Coronary artery (tissue), 2 donors: ENCODE measurements at regions not wholly inside any gene's neighbourhood (a gene's known extent, or its start where the extent isn't known, plus 50 kb on each side); places are given as distances from the start of the nearest gene placed in this dataset.

Experiments used
- DNase-seq: peaks from one replicate; pipeline ENCODE4 v3.0.0-alpha.2; 2017; ENCODE audit warnings: low spot score
- H3K27ac ChIP-seq, 2 donors: fragments of 200-600 bp; sonication (generic); one replicate each; pipeline ENCODE4 v1.5.1; 2016 to 2019
- H3K4me3 ChIP-seq: fragments of 200-600 bp; sonication (generic); 2 replicates; pipeline ENCODE4 v1.5.1; 2016; ENCODE audit warnings: mild to moderate bottlenecking, moderate library complexity
- TF ChIP-seq, protein P1 (sequence below): fragments of 200-600 bp; sonication (generic); IDR thresholded peaks from one replicate; pipeline ENCODE4 v1.5.1; 2019; ENCODE audit warnings: antibody characterized with exemption

DNA sequence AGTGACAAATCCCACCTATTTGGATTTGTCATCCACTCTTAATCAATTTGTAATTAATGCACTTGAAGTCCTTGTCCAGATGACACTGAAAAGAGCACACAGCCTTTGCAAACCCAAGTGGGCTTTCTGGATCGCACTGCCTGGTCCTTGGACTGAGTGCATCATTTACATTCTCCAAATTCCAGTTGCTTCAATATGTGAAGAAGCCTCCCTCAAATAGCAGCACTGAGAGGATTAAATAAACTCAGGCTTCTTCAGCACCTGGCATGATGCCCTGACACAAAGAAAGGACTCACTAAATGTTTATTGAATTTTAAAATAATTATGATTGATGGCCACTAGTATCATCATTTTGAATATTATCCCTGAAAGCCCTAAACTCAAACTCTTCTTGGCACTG, 496.5 kb downstream of the VRK1 start:
- Histone ChIP-seq H3K27ac (no peak overlapping the region), H3K4me3 (no peak overlapping the region)
- TF ChIP-seq, protein P1, sequence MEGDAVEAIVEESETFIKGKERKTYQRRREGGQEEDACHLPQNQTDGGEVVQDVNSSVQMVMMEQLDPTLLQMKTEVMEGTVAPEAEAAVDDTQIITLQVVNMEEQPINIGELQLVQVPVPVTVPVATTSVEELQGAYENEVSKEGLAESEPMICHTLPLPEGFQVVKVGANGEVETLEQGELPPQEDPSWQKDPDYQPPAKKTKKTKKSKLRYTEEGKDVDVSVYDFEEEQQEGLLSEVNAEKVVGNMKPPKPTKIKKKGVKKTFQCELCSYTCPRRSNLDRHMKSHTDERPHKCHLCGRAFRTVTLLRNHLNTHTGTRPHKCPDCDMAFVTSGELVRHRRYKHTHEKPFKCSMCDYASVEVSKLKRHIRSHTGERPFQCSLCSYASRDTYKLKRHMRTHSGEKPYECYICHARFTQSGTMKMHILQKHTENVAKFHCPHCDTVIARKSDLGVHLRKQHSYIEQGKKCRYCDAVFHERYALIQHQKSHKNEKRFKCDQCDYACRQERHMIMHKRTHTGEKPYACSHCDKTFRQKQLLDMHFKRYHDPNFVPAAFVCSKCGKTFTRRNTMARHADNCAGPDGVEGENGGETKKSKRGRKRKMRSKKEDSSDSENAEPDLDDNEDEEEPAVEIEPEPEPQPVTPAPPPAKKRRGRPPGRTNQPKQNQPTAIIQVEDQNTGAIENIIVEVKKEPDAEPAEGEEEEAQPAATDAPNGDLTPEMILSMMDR = no peak

DNA sequence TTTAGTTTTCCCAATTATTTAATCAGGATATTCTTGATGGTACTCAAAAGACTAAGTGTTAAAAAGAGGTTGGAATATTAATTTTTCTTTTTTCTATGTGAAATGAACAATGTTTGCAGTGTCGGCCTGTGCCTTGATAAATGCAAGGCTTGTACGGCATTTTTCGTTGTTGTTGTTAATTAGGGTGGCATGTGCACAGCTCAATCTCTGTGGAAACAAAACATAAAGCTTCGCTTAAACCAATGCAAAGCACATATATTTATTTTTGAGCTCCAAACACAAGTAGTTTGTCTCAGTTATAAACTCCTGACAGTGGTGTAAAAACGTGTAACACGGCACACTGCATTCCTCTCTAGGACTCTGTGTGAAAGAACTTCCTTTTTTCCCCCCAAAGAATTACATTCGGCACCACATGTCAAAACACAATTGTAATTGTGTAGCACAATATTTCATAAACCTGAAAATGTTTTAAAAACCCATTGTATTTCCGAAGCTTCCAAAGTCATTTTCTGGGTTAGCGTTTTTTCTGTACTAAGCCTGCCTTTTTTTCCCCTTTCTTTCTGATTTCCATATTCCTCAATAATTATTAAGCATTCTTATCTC, 498.0 kb downstream of the VRK1 start:
- DNase-seq = no peak
- Histone ChIP-seq H3K4me3 (no peak overlapping the region), H3K27ac (no peak overlapping the region)
- TF ChIP-seq, protein P1 = no peak

More for the DNA sequence above, 496.5 kb downstream of the VRK1 start:
- DNase-seq = no peak

DNA sequence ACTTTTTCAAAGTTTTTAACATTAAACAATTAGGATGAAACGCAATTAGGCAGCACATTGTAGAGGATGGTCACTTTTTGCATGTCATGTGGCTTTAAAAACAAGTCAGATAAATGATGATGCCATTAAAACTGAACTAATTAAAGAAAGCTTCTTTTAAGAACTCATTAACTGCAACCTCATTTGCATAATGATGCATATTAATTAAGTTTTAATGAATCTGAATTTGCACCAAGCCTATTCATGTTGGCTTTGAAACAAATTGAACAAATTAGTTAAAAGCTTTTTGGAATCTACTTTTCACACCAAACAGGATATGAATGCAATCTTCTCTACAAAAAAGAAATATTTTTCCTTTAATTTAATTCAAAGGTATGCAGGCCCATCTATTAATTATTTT, 499.0 kb downstream of the VRK1 start:
- TF ChIP-seq, protein P1 = no peak
- DNase-seq = no peak
- no peak overlapping the region for H3K27ac ChIP-seq
- H3K4me3 ChIP-seq = no peak overlapping the region

DNA sequence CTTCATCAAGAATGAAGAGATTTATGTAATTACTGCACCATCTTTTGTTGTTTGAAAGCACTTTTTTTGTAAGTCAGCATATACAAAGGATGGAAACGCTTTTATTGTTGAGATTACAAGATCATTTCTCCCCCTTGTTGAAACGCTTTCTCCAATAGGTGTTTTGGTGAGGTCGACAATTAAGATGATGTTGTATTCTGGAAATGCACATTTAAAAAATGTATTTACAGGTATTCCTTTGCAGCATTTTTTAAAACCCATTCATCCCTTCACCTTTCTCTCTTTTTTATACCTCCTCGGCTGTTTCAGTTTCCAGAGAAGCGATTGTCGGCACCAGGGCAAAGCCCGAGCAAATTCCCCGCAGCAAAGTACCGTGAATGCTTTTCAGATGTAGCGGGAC, 499.9 kb downstream of the VRK1 start:
- DNase-seq = no peak
- no peak overlapping the region for H3K4me3 ChIP-seq

DNA sequence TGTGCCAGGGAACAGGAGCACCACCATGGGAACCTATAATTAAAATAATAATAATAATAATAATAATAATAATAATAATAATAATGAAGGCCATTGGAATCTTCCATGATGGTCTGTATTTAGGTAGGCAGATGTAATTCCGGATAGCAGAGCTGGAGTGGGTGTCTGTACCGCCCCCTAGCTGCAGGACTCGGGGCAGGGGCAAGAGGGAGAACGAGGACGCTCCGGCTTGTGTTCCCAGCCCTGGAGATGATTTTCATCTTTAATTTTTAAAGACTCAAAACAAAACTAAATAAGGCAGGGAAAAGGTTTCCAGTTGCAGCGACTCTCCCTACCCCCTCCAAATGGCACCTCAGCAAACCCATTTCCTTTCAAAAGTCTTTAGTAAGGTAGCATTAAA, 501.1 kb downstream of the VRK1 start:
- TF ChIP-seq, protein P1 = no peak
- Histone ChIP-seq H3K4me3 (no peak overlapping the region), H3K27ac (no peak overlapping the region)
- no peak for DNase-seq

More for the DNA sequence above, 499.9 kb downstream of the VRK1 start:
- TF ChIP-seq, protein P1 = no peak
- no peak overlapping the region for H3K27ac ChIP-seq

DNA sequence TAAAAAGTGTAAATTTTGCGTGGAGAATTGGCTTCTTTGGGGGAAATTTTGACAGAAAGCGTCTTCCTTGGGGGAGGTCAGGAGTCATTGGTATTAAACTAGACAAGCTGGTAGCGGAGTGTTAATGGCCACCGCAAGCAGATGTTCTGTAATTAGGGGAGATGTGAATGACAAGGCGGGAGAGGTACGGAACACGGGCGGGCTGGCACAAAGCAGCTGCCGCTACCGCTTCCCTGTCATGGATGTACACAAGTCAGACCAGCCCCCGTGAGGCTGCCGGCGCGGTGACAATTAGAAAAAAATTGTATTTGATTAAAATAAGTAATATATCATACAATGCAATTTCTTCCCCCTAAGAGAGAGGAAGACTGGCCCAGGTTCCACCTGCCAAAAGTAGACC, 501.6 kb downstream of the VRK1 start:
- no peak for DNase-seq
- H3K4me3 ChIP-seq = no peak overlapping the region
- H3K27ac ChIP-seq = no peak overlapping the region
- TF ChIP-seq, protein P1 = no peak

DNA sequence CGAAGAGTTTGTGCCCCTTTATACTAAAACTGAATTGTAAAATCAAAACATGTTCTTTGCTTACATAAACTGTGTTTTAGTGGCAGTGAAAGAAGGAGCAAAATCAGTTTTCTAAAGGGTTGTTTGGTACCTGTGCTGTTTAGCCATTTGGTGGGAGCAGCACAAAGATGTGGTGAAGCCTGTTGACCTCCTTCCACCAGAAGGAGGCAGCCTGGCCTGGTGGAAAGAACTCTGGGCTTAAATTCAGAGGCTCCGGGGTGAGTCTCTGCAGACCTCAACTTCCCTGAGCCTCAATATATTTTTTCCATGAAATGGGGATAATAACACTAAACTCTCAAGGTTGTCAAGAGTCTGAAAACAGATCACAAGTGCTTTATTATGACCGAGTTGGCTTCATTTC, 502.5 kb downstream of the VRK1 start:
- TF ChIP-seq, protein P1 = no peak
- Histone ChIP-seq H3K4me3 (no peak overlapping the region), H3K27ac (no peak overlapping the region)
- no peak for DNase-seq
